ENCODE measurements at regions not wholly inside any gene's neighbourhood (a gene's known extent, or its start where the extent isn't known, plus 50 kb on each side); places are given as distances from the start of the nearest gene placed in this dataset.

- ChIA-PET CTCF (no interaction called here), POLR2A (no interaction called here)
- Mint-ChIP-seq H3K9me3 (ENCODE audit: unreplicated experiment) (no peaks in the 10 kb centered on the region), H3K36me3 (ENCODE audit: insufficient read depth, unreplicated experiment) (no peaks in the 10 kb centered on the region), H3K4me1 (ENCODE audit: insufficient read depth, unreplicated experiment) (peaks cover 18% of the 10 kb centered on the region), H3K27ac (ENCODE audit: low read depth, unreplicated experiment) (peak overlapping the region; percentile 63), H3K4me3 (ENCODE audit: unreplicated experiment) (no peak overlapping the region), H3K27me3 (ENCODE audit: insufficient read depth, unreplicated experiment) (no peaks in the 10 kb centered on the region)
- intact Hi-C loops (cut with micrococcal nuclease), result no loop called here
- peak; percentile 49 for DNase-seq (ENCODE audit: unreplicated experiment)
- no peak for TF ChIP-seq CTCF (IDR thresholded peaks at IDR 0.05; ENCODE audit: unreplicated experiment)
- BruUV-seq (replicated peaks), result no TSS peak
Observed at GRCh38 chr3:124410471-124410870, 319.8 kb upstream of the UMPS start.

GRCh38 chr3:124411728-124412127 is 318.5 kb upstream of the UMPS start:
- CTCF ChIA-PET, result interaction anchor here (0.6 kb wide), 1 partner anchor 10 kb away, joined by 3 read pairs; no protein-coding TSS in a partner anchor

GRCh38 chr3:124412644-124413043 is 317.6 kb upstream of the UMPS start:
- POLR2A ChIA-PET, result no interaction called here
- TF ChIP-seq CTCF (IDR thresholded peaks at IDR 0.05; ENCODE audit: unreplicated experiment), result no peak
- intact Hi-C loops (cut with micrococcal nuclease), result no loop called here
- Mint-ChIP-seq H3K27me3 (ENCODE audit: insufficient read depth, unreplicated experiment) (peaks cover 10% of the 10 kb centered on the region), H3K27ac (ENCODE audit: low read depth, unreplicated experiment) (no peak overlapping the region), H3K36me3 (ENCODE audit: insufficient read depth, unreplicated experiment) (no peaks in the 10 kb centered on the region), H3K4me1 (ENCODE audit: insufficient read depth, unreplicated experiment) (peaks cover 18% of the 10 kb centered on the region), H3K4me3 (ENCODE audit: unreplicated experiment) (no peak overlapping the region), H3K9me3 (ENCODE audit: unreplicated experiment) (no peaks in the 10 kb centered on the region)
- BruUV-seq (replicated peaks), result no TSS peak
- CTCF ChIA-PET, result no interaction called here
- no peak for DNase-seq (ENCODE audit: unreplicated experiment)

More at GRCh38 chr3:124411728-124412127, 318.5 kb upstream of the UMPS start:
- H3K4me1 Mint-ChIP-seq (ENCODE audit: insufficient read depth, unreplicated experiment), result peaks cover 18% of the 10 kb centered on the region
- no TSS peak for BruUV-seq (replicated peaks)
- intact Hi-C loops (cut with micrococcal nuclease), result no loop called here
- H3K4me3 Mint-ChIP-seq (ENCODE audit: unreplicated experiment), result no peak overlapping the region
- TF ChIP-seq CTCF (IDR thresholded peaks at IDR 0.05; ENCODE audit: unreplicated experiment), result no peak
- POLR2A ChIA-PET, result no interaction called here
- peaks cover under 1% of the 10 kb centered on the region for H3K27me3 Mint-ChIP-seq (ENCODE audit: insufficient read depth, unreplicated experiment)
- H3K27ac Mint-ChIP-seq (ENCODE audit: low read depth, unreplicated experiment), result no peak overlapping the region
- no peak for DNase-seq (ENCODE audit: unreplicated experiment)
- H3K9me3 Mint-ChIP-seq (ENCODE audit: unreplicated experiment), result no peaks in the 10 kb centered on the region
- H3K36me3 Mint-ChIP-seq (ENCODE audit: insufficient read depth, unreplicated experiment), result no peaks in the 10 kb centered on the region

- H3K9me3 Mint-ChIP-seq (ENCODE audit: unreplicated experiment), result no peaks in the 10 kb centered on the region
- ChIA-PET CTCF (no interaction called here), POLR2A (interaction anchor here (0.7 kb wide), 1 partner anchor 75 kb away, joined by 3 read pairs; no protein-coding TSS in a partner anchor)
- H3K4me1 Mint-ChIP-seq (ENCODE audit: insufficient read depth, unreplicated experiment), result peaks cover 18% of the 10 kb centered on the region
- TF ChIP-seq CTCF (IDR thresholded peaks at IDR 0.05; ENCODE audit: unreplicated experiment), result no peak
- intact Hi-C loops (cut with micrococcal nuclease), result no loop called here
- no TSS peak for BruUV-seq (replicated peaks)
- H3K4me3 Mint-ChIP-seq (ENCODE audit: unreplicated experiment), result no peak overlapping the region
- H3K27ac Mint-ChIP-seq (ENCODE audit: low read depth, unreplicated experiment), result no peak overlapping the region
- peaks cover 17% of the 10 kb centered on the region for H3K27me3 Mint-ChIP-seq (ENCODE audit: insufficient read depth, unreplicated experiment)
- no peaks in the 10 kb centered on the region for H3K36me3 Mint-ChIP-seq (ENCODE audit: insufficient read depth, unreplicated experiment)
- no peak for DNase-seq (ENCODE audit: unreplicated experiment)
Observed at GRCh38 chr3:124413393-124413792, 316.9 kb upstream of the UMPS start.

Data from MCF 10A (cell line).